ENCODE measurements at regions not wholly inside any gene's neighbourhood (a gene's known extent, or its start where the extent isn't known, plus 50 kb on each side); places are given as distances from the start of the nearest gene placed in this dataset.

- Histone ChIP-seq H3K4me1 (ENCODE audit: insufficient read depth, low read length) (no peaks in the 10 kb centered on the region), H3K27ac (ENCODE audit: low read depth in 1 of 2, low read length in 2 of 2) (no peak overlapping the region), H3K4me3 (ENCODE audit: low read length) (no peak overlapping the region), H3K9me3 (ENCODE audit: control insufficient read depth in 1 of 2, insufficient read depth in 1 of 2, low read length in 2 of 2) (no peaks in the 10 kb centered on the region), H3K36me3 (ENCODE audit: insufficient read depth, low read length) (no peaks in the 10 kb centered on the region), H3K27me3 (ENCODE audit: control insufficient read depth in 1 of 2, insufficient read depth in 2 of 2, low read length in 2 of 2) (no peaks in the 10 kb centered on the region)
- POLR2A ChIA-PET, result no interaction called here
- TF ChIP-seq CTCF (IDR thresholded peaks at IDR 0.05), result no peak
- ATAC-seq (ENCODE audit: poor library complexity) (no peak), DNase-seq (no peak)
- Mint-ChIP-seq H3K4me1 (ENCODE audit: low read depth) (no peaks in the 10 kb centered on the region), H3K27ac (no peak overlapping the region), H3K4me3 (no peak overlapping the region), H3K27me3 (peaks cover 33% of the 10 kb centered on the region), H3K9me3 (no peaks in the 10 kb centered on the region), H3K36me3 (ENCODE audit: low read depth) (no peaks in the 10 kb centered on the region)
- CTCF ChIA-PET, result no interaction called here
- intact Hi-C loops (cut with DNase I, micrococcal nuclease), result no loop called here
Observed at GRCh38 chr4:129335818-129336217, 239.9 kb downstream of the C4orf33 start.

GRCh38 chr4:129336457-129337227 is 240.7 kb downstream of the C4orf33 start:
- Mint-ChIP-seq H3K27ac (no peak overlapping the region), H3K36me3 (ENCODE audit: low read depth) (no peaks in the 10 kb centered on the region), H3K4me1 (ENCODE audit: low read depth) (no peaks in the 10 kb centered on the region), H3K4me3 (no peak overlapping the region), H3K27me3 (peaks cover 33% of the 10 kb centered on the region), H3K9me3 (no peaks in the 10 kb centered on the region)
- POLR2A ChIA-PET, result no interaction called here
- Histone ChIP-seq H3K4me1 (ENCODE audit: insufficient read depth, low read length) (no peaks in the 10 kb centered on the region), H3K36me3 (ENCODE audit: insufficient read depth, low read length) (no peaks in the 10 kb centered on the region), H3K27ac (ENCODE audit: low read depth in 1 of 2, low read length in 2 of 2) (no peak overlapping the region), H3K27me3 (ENCODE audit: control insufficient read depth in 1 of 2, insufficient read depth in 2 of 2, low read length in 2 of 2) (no peaks in the 10 kb centered on the region), H3K9me3 (ENCODE audit: control insufficient read depth in 1 of 2, insufficient read depth in 1 of 2, low read length in 2 of 2) (no peaks in the 10 kb centered on the region), H3K4me3 (ENCODE audit: low read length) (no peak overlapping the region)
- DNase-seq (no peak), ATAC-seq (ENCODE audit: poor library complexity) (no peak)
- intact Hi-C loops (cut with DNase I, micrococcal nuclease), result no loop called here
- CTCF ChIA-PET, result no interaction called here
- TF ChIP-seq CTCF (IDR thresholded peaks at IDR 0.05), result no peak

GRCh38 chr4:129337228-129337620 is 241.3 kb downstream of the C4orf33 start:
- H3K27me3 ChIP-seq (ENCODE audit: control insufficient read depth in 1 of 2, insufficient read depth in 2 of 2, low read length in 2 of 2), result no peaks in the 10 kb centered on the region
- no peaks in the 10 kb centered on the region for H3K9me3 ChIP-seq (ENCODE audit: control insufficient read depth in 1 of 2, insufficient read depth in 1 of 2, low read length in 2 of 2)
- Mint-ChIP-seq H3K4me3 (no peak overlapping the region), H3K27ac (no peak overlapping the region), H3K4me1 (ENCODE audit: low read depth) (no peaks in the 10 kb centered on the region), H3K27me3 (peaks cover 33% of the 10 kb centered on the region), H3K36me3 (ENCODE audit: low read depth) (no peaks in the 10 kb centered on the region), H3K9me3 (no peaks in the 10 kb centered on the region)
- no peak for TF ChIP-seq CTCF (IDR thresholded peaks at IDR 0.05)
- ChIA-PET CTCF (no interaction called here), POLR2A (no interaction called here)
- no peak for DNase-seq
- H3K4me1 ChIP-seq (ENCODE audit: insufficient read depth, low read length), result no peaks in the 10 kb centered on the region
- H3K27ac ChIP-seq (ENCODE audit: low read depth in 1 of 2, low read length in 2 of 2), result no peak overlapping the region
- H3K4me3 ChIP-seq (ENCODE audit: low read length), result no peak overlapping the region
- ATAC-seq (ENCODE audit: poor library complexity), result no peak
- H3K36me3 ChIP-seq (ENCODE audit: insufficient read depth, low read length), result no peaks in the 10 kb centered on the region
- intact Hi-C loops (cut with DNase I, micrococcal nuclease), result no loop called here

Data from CD4-positive, alpha-beta T cell (primary cell).